ENCODE measurements at regions not wholly inside any gene's neighbourhood (a gene's known extent, or its start where the extent isn't known, plus 50 kb on each side); places are given as distances from the start of the nearest gene placed in this dataset.

GRCh38 chr2:125450092-125450491, 1205.9 kb upstream of the GYPC start:
- DNase-seq, result no peak
- intact Hi-C loops (cut with DNase I), result no loop called here

- intact Hi-C loops (cut with DNase I), result no loop called here
- DNase-seq, result no peak
Measured at GRCh38 chr2:125455110-125455509, 1200.8 kb upstream of the GYPC start.

GRCh38 chr2:125456693-125457363, 1199.1 kb upstream of the GYPC start:
- intact Hi-C loops (cut with DNase I), result no loop called here
- no peak for DNase-seq

- intact Hi-C loops (cut with DNase I), result no loop called here
- DNase-seq, result peak in 4 of 10 donors; percentile 16 to 78 (median 64)
Measured at GRCh38 chr2:125471963-125472362, 1184.0 kb upstream of the GYPC start.

GRCh38 chr2:125479143-125479636, 1176.8 kb upstream of the GYPC start:
- peak in 2 of 10 donors; percentile 68 to 69 for DNase-seq
- intact Hi-C loops (cut with DNase I), result no loop called here

GRCh38 chr2:125490308-125490707, 1165.7 kb upstream of the GYPC start:
- DNase-seq, result no peak
- intact Hi-C loops (cut with DNase I), result no loop called here

GRCh38 chr2:125491663-125492062, 1164.3 kb upstream of the GYPC start:
- intact Hi-C loops (cut with DNase I), result no loop called here
- no peak for DNase-seq

- DNase-seq, result no peak
- intact Hi-C loops (cut with DNase I), result no loop called here
Measured at GRCh38 chr2:125512313-125512712, 1143.6 kb upstream of the GYPC start.

- intact Hi-C loops (cut with DNase I), result no loop called here
- no peak for DNase-seq
Measured at GRCh38 chr2:125516496-125517109, 1139.4 kb upstream of the GYPC start.

GRCh38 chr2:125526093-125526492, 1129.9 kb upstream of the GYPC start:
- intact Hi-C loops (cut with DNase I), result no loop called here
- DNase-seq, result no peak

- intact Hi-C loops (cut with DNase I), result no loop called here
- no peak for DNase-seq
Measured at GRCh38 chr2:125535089-125535488, 1120.9 kb upstream of the GYPC start.

GRCh38 chr2:125543968-125544514, 1111.9 kb upstream of the GYPC start:
- intact Hi-C loops (cut with DNase I), result no loop called here
- DNase-seq, result no peak

GRCh38 chr2:125553768-125554167, 1102.2 kb upstream of the GYPC start:
- intact Hi-C loops (cut with DNase I), result no loop called here
- no peak for DNase-seq

- intact Hi-C loops (cut with DNase I), result no loop called here
- DNase-seq, result no peak
Measured at GRCh38 chr2:125554956-125555355, 1101.0 kb upstream of the GYPC start.

GRCh38 chr2:125559186-125559585, 1096.8 kb upstream of the GYPC start:
- DNase-seq, result no peak
- intact Hi-C loops (cut with DNase I), result no loop called here

GRCh38 chr2:125560855-125561254, 1095.1 kb upstream of the GYPC start:
- intact Hi-C loops (cut with DNase I), result no loop called here
- DNase-seq, result no peak

- intact Hi-C loops (cut with DNase I), result no loop called here
- DNase-seq, result no peak
Measured at GRCh38 chr2:125561302-125561701, 1094.7 kb upstream of the GYPC start.

GRCh38 chr2:125562924-125563323, 1093.0 kb upstream of the GYPC start:
- intact Hi-C loops (cut with DNase I), result no loop called here
- no peak for DNase-seq

GRCh38 chr2:125564471-125564870, 1091.5 kb upstream of the GYPC start:
- DNase-seq, result no peak
- intact Hi-C loops (cut with DNase I), result no loop called here

- intact Hi-C loops (cut with DNase I), result no loop called here
- DNase-seq, result no peak
Measured at GRCh38 chr2:125566422-125566821, 1089.5 kb upstream of the GYPC start.

- intact Hi-C loops (cut with DNase I), result no loop called here
- DNase-seq, result no peak
Measured at GRCh38 chr2:125567100-125567499, 1088.9 kb upstream of the GYPC start.

- DNase-seq, result no peak
- intact Hi-C loops (cut with DNase I), result no loop called here
Measured at GRCh38 chr2:125572660-125573059, 1083.3 kb upstream of the GYPC start.
